ENCODE measurements at regions not wholly inside any gene's neighbourhood (a gene's known extent, or its start where the extent isn't known, plus 50 kb on each side); places are given as distances from the start of the nearest gene placed in this dataset.

DNA sequence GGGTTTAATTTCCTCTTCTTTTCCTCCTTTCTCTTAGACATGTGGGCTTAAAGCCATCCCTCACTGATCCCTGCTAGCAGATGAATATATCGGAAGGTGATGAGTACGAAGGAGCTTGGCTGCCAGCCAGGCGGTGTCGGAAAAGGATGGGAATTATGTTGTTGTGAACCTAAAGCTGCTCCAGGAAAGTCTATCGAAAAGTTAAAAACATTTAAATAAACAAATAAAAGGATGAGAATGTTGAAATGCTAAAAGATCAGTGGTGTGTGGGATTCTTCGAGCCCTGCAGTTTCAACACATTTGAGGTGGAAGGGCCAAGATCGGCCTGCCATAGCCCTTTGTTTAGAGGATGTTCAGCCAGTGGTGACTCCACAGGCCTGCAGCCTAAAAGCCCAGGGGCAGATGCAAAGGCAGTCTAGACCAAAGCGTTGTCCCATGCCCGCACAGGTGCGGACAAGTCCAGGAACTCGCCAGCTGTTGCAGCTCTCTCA is 107.9 kb downstream of the JCAD start:
- FAIRE-seq (no peak), DNase-seq (ENCODE audit: insufficient read length, low spot score) (no peak)
- TF ChIP-seq TAF1 (IDR thresholded peaks at IDR 0.05; ENCODE audit: low read depth, low read length) = no peak
- no peak for TF ChIP-seq PAX5 (IDR thresholded peaks at IDR 0.05; ENCODE audit: insufficient read depth, low read length, severe bottlenecking)
- TF ChIP-seq POLR2AphosphoS5 (IDR thresholded peaks at IDR 0.05; ENCODE audit: low read depth, low read length) = no peak
- TF ChIP-seq POU2F2 (IDR thresholded peaks at IDR 0.05; ENCODE audit: low read depth, low read length) = no peak
- TF ChIP-seq SPI1 (IDR thresholded peaks at IDR 0.05; ENCODE audit: low read depth, low read length) = no peak
- TF ChIP-seq POLR2A (IDR thresholded peaks at IDR 0.05; ENCODE audit: low read depth, low read length) = no peak

DNA sequence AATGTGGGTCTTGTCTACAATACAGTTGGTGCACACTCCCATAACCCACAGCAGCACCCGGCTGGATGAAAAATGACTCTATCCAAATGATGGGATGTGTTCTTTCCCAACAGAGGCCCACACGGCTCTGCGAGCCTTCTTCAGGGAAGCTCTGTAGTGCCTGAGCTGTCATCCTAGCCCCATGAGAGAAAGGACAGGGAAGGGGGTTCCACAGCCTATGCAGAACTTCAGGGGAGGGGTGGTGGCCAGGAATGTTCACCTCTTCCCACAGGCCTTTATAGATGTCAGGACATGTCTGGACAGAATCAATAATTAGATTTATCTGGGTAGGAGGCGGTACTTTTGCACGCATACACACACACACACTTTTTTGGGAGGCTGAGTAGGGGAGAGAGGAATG is 109.0 kb downstream of the JCAD start:
- TF ChIP-seq TAF1 (IDR thresholded peaks at IDR 0.05; ENCODE audit: low read depth, low read length) (no peak), POLR2A (IDR thresholded peaks at IDR 0.05; ENCODE audit: low read depth, low read length) (no peak), POU2F2 (IDR thresholded peaks at IDR 0.05; ENCODE audit: low read depth, low read length) (no peak), SPI1 (IDR thresholded peaks at IDR 0.05; ENCODE audit: low read depth, low read length) (no peak), PAX5 (IDR thresholded peaks at IDR 0.05; ENCODE audit: insufficient read depth, low read length, severe bottlenecking) (no peak), POLR2AphosphoS5 (IDR thresholded peaks at IDR 0.05; ENCODE audit: low read depth, low read length) (no peak)
- DNase-seq (ENCODE audit: insufficient read length, low spot score) = no peak
- no peak for FAIRE-seq

DNA sequence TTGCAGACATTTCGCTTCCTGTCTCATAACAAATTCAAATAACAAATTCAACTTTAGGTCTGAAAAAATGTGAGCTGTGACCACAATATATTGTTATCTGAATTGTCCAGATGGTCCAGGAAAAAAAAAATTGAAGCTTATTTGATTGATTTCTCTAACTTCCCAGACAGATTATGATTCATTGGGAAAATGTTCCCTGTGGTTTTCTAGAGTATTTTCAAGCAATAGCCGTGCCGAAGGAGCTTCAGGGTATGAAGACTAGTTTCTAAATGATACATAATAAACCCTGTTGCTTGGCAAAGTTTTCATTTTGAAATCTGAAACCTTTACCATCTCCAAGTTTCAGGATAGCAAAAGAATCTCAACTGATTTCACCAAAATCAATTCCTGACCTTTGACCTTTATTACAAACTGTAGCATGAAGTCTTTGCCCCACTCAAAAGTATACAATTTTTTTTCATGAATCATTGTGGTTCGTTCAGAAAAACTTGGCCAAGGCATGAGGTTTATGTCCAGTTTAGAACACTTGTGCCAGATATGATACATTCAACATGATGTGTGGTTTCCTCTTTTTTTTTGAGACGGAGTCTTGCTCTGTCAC is 109.9 kb downstream of the JCAD start:
- no peak for TF ChIP-seq POLR2AphosphoS5 (IDR thresholded peaks at IDR 0.05; ENCODE audit: low read depth, low read length)
- TF ChIP-seq POLR2A (IDR thresholded peaks at IDR 0.05; ENCODE audit: low read depth, low read length) = no peak
- TF ChIP-seq SPI1 (IDR thresholded peaks at IDR 0.05; ENCODE audit: low read depth, low read length) = no peak
- TF ChIP-seq TAF1 (IDR thresholded peaks at IDR 0.05; ENCODE audit: low read depth, low read length) = no peak
- no peak for TF ChIP-seq POU2F2 (IDR thresholded peaks at IDR 0.05; ENCODE audit: low read depth, low read length)
- TF ChIP-seq PAX5 (IDR thresholded peaks at IDR 0.05; ENCODE audit: insufficient read depth, low read length, severe bottlenecking) = no peak
- DNase-seq (ENCODE audit: insufficient read length, low spot score) (no peak), FAIRE-seq (no peak)

DNA sequence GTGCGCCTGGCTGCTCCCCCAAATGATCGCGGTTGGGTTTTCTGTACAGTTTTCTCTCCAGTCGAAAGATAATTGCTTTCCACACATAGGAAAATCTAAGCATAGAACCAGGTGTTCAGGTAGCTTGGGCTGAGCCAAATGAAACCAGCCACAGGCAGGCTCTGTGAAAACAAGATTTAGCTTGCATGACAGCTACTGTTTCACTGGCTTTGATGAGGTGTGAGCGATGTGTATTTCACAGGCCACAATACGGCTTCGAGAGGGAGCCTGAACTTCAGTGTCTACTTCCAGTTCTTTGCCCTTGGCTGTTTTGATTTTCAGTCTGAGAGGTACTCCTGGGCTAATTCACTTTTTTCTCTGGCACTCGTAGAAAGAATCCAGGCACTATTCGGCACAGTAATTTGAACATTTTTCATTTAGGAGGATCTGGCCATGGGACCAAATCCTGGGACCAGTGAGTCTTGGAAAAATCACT is 110.5 kb downstream of the JCAD start:
- DNase-seq (ENCODE audit: insufficient read length, low spot score) (no peak), FAIRE-seq (no peak)
- TF ChIP-seq POLR2A (IDR thresholded peaks at IDR 0.05; ENCODE audit: low read depth, low read length) (no peak), TAF1 (IDR thresholded peaks at IDR 0.05; ENCODE audit: low read depth, low read length) (no peak), POLR2AphosphoS5 (IDR thresholded peaks at IDR 0.05; ENCODE audit: low read depth, low read length) (no peak), POU2F2 (IDR thresholded peaks at IDR 0.05; ENCODE audit: low read depth, low read length) (no peak), PAX5 (IDR thresholded peaks at IDR 0.05; ENCODE audit: insufficient read depth, low read length, severe bottlenecking) (no peak), SPI1 (IDR thresholded peaks at IDR 0.05; ENCODE audit: low read depth, low read length) (no peak)

DNA sequence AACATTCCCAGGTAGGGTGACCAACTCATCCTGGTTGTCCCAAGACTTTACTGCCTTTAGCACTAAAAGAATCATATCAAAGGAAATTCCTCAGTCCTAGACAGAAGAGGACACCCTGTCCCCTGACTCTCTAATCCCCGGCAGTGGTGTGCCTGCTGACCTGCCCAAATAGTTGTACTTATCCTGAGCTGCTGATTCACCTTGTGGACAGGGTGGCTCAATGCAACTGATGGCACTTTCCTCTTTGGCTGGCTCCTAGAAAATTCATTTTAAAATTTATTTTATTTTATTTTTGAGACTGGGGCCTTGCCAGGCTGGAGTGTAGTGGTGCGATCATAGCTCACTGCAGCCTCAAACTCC is 111.7 kb downstream of the JCAD start:
- DNase-seq (ENCODE audit: insufficient read length, low spot score) (no peak), FAIRE-seq (no peak)
- no peak for TF ChIP-seq POLR2AphosphoS5 (IDR thresholded peaks at IDR 0.05; ENCODE audit: low read depth, low read length)

DNA sequence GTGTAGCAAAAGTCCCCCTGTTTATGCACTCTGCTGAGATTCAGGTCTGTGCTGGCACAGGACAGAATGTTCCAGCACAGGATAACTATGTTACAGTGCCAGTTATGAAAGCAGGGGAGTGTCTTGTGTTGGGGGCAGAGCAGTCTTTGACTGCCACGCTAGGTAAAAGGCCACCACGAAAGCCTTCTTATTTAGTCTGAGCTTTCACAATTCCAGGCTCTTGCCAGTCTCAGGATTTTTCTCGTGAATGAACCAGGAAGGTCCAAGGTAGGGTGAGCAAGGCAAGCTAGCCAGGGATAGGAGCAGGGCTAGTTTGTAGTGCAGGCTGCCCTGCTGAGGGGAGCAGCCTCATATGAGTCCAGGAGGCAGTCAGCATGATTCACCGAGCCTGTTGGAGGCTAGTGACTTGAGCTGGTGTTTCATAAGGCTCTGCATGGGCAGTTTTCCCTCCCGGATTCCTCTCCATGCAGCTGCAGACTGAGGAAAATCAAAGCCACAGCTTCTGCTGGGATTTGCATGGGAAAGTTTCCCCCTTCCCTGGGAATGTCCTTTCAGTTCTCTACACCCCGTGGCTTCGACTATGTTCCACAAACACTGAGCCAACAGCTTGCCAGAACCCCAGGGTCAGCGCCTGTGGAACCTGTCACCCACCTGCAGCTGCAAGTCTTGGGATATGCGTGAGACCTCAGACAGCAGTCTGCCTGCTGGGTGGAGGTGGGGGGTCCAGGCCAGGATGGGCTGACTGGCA is 112.3 kb downstream of the JCAD start:
- TF ChIP-seq SPI1 (IDR thresholded peaks at IDR 0.05; ENCODE audit: low read depth, low read length) (no peak), TAF1 (IDR thresholded peaks at IDR 0.05; ENCODE audit: low read depth, low read length) (no peak), POU2F2 (IDR thresholded peaks at IDR 0.05; ENCODE audit: low read depth, low read length) (no peak), PAX5 (IDR thresholded peaks at IDR 0.05; ENCODE audit: insufficient read depth, low read length, severe bottlenecking) (no peak), POLR2A (IDR thresholded peaks at IDR 0.05; ENCODE audit: low read depth, low read length) (no peak), POLR2AphosphoS5 (IDR thresholded peaks at IDR 0.05; ENCODE audit: low read depth, low read length) (no peak)
- DNase-seq (ENCODE audit: insufficient read length, low spot score) (no peak), FAIRE-seq (no peak)

DNA sequence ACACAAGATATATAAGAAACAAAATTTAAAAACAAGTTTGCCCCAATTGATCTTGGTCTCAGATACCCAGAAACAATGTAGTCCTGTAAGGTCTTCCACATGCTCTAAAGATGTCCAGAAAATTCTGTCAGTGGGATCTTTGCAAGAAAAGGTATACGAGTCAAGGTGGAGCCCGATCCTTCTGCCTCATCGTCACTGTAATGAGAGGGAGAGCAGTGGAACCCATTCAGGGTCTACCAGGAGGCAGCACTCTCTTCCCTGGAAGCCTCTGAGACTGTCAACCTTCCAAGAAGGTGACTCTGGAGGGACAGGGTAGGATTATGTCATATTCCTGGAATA is 112.8 kb downstream of the JCAD start:
- no peak for DNase-seq (ENCODE audit: insufficient read length, low spot score)
- no peak for TF ChIP-seq SPI1 (IDR thresholded peaks at IDR 0.05; ENCODE audit: low read depth, low read length)
- TF ChIP-seq POU2F2 (IDR thresholded peaks at IDR 0.05; ENCODE audit: low read depth, low read length) = no peak
- no peak for TF ChIP-seq PAX5 (IDR thresholded peaks at IDR 0.05; ENCODE audit: insufficient read depth, low read length, severe bottlenecking)
- FAIRE-seq = no peak

DNA sequence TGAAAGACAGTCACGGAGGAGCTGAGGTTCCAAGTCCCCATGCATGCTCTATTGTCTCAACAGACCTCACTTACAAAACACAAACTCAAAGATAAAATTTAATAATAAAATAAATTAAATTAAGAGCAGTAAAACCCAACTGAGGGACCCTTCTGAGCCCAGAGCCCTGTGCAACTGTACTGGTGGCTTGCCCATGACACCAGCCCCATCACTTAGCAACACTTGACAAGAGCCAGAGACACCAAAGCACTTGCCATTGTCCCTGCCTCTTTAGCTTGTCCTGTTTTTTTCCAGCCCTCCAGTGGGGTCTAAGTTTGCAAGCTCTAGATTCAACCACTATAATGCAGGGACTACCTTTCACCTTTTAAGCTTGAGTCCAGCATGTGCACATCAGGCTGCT is 117.9 kb downstream of the JCAD start:
- no peak for TF ChIP-seq POU2F2 (IDR thresholded peaks at IDR 0.05; ENCODE audit: low read depth, low read length)
- TF ChIP-seq SPI1 (IDR thresholded peaks at IDR 0.05; ENCODE audit: low read depth, low read length) = no peak
- no peak for TF ChIP-seq POLR2AphosphoS5 (IDR thresholded peaks at IDR 0.05; ENCODE audit: low read depth, low read length)
- TF ChIP-seq TAF1 (IDR thresholded peaks at IDR 0.05; ENCODE audit: low read depth, low read length) = no peak
- no peak for TF ChIP-seq PAX5 (IDR thresholded peaks at IDR 0.05; ENCODE audit: insufficient read depth, low read length, severe bottlenecking)
- TF ChIP-seq POLR2A (IDR thresholded peaks at IDR 0.05; ENCODE audit: low read depth, low read length) = no peak
- FAIRE-seq (no peak), DNase-seq (ENCODE audit: insufficient read length, low spot score) (no peak)

DNA sequence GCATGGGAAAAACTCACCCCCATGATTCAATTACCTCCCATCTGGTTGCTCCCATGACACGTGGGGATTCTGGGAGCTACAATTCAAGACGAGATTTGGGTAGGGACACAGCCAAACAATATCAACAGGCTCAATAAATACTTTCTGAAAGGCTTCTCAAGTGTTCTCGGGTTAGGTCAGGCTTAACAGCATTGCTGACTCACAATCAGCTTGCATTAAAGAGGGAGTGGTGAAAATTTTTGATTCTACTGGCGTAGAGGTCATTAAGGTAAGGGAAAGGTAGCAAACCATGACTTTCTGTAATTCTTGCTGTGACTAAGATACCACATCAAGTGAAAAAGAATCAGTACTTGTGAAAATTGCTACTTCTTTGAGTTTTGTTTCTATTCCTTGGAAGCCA is 126.4 kb downstream of the JCAD start:
- TF ChIP-seq PAX5 (IDR thresholded peaks at IDR 0.05; ENCODE audit: insufficient read depth, low read length, severe bottlenecking) (no peak), POU2F2 (IDR thresholded peaks at IDR 0.05; ENCODE audit: low read depth, low read length) (no peak), TAF1 (IDR thresholded peaks at IDR 0.05; ENCODE audit: low read depth, low read length) (no peak), POLR2A (IDR thresholded peaks at IDR 0.05; ENCODE audit: low read depth, low read length) (no peak), SPI1 (IDR thresholded peaks at IDR 0.05; ENCODE audit: low read depth, low read length) (no peak), POLR2AphosphoS5 (IDR thresholded peaks at IDR 0.05; ENCODE audit: low read depth, low read length) (no peak)
- no peak for FAIRE-seq
- DNase-seq (ENCODE audit: insufficient read length, low spot score) = no peak

DNA sequence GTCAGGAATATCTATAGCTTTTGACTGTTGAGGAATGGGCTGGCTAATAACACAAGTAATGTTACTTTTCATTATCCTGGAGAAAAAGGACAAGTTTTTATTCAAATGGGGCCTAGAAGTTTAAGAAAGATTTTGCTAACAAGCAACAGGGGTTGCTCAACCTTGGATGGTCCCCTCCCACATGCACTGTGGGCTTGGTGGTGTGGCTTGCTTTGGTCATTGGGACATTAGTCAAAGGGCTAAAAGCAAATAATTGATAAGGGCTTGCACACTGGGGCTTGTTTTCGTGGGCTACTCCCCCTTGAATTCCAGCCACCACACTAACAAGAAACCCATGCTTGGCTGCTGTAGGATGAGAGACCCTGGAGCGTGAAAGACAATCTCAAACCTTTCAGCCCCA is 127.6 kb downstream of the JCAD start:
- no peak for TF ChIP-seq SPI1 (IDR thresholded peaks at IDR 0.05; ENCODE audit: low read depth, low read length)
- TF ChIP-seq POLR2A (IDR thresholded peaks at IDR 0.05; ENCODE audit: low read depth, low read length) = no peak
- TF ChIP-seq PAX5 (IDR thresholded peaks at IDR 0.05; ENCODE audit: insufficient read depth, low read length, severe bottlenecking) = no peak
- TF ChIP-seq TAF1 (IDR thresholded peaks at IDR 0.05; ENCODE audit: low read depth, low read length) = no peak
- TF ChIP-seq POLR2AphosphoS5 (IDR thresholded peaks at IDR 0.05; ENCODE audit: low read depth, low read length) = no peak
- TF ChIP-seq POU2F2 (IDR thresholded peaks at IDR 0.05; ENCODE audit: low read depth, low read length) = no peak
- FAIRE-seq (no peak), DNase-seq (ENCODE audit: insufficient read length, low spot score) (no peak)

Data from GM12891 (cell line).